Endothelial cell of umbilical vein (primary cell): ENCODE measurements at regions not wholly inside any gene's neighbourhood (a gene's known extent, or its start where the extent isn't known, plus 50 kb on each side); places are given as distances from the start of the nearest gene placed in this dataset. TPM values are rescaled to one million over a fixed set of nuclear protein-coding genes. Genes with fewer than 3 reads are reported as not detected.

Source experiments
- BruUV-seq: library from RNA; stranded (reverse); fragments of 400-500 nt; replicated peaks from 2 replicates; lab custom pipeline; 2021; lab: Mats Ljungman, UMichigan
- CTCF ChIA-PET: fragments of 300-600, 350-600 bp; sonication (Branson Sonifier 250); formaldehyde crosslinking; loops from one replicate; lab custom pipeline; 2021; ENCODE audit warnings: antibody characterized with exemption, inconsistent platforms; lab: Charles Lee
- POLR2A ChIA-PET: fragments of 300-600, 350-600 bp; sonication (Branson Sonifier 250); formaldehyde crosslinking; loops from one replicate; lab custom pipeline; 2021; ENCODE audit warnings: antibody characterized with exemption, inconsistent platforms; lab: Charles Lee
- DNase-seq: peaks from one replicate; pipeline ENCODE4 v3.0.0-alpha.2; 2011; ENCODE audit warnings: low read depth, low spot score
- FAIRE-seq: peaks from 2 replicates; lab custom pipeline; 2011; peaks lifted over from hg19 to GRCh38; lab: Jason Lieb, UNC
- H2AFZ ChIP-seq: 2 replicates; pipeline ENCODE4 v1.6.0; 2012; ENCODE audit warnings: low read depth, low read length, control low read depth, inconsistent platforms
- H3K27ac ChIP-seq: 2 replicates; pipeline ENCODE4 v1.5.1; 2011; ENCODE audit warnings: low read depth, mild to moderate bottlenecking, control low read depth, low read length, moderate library complexity; ENCODE audit not compliant: insufficient read depth
- H3K27me3 ChIP-seq, 2 experiments: 2 replicates each; pipeline versions ENCODE4 v1.6.0 to v1.6.1; 2011; ENCODE audit warnings: low read length in 2 of 2, mixed read lengths in 1 of 2; ENCODE audit not compliant: control insufficient read depth in 2 of 2, insufficient read depth in 2 of 2
- H3K36me3 ChIP-seq, 2 experiments: 2 replicates in 1 of 2; 3 replicates in 1 of 2; pipeline ENCODE4 v1.5.1; 2011; ENCODE audit warnings: low read length in 2 of 2, mild to moderate bottlenecking in 1 of 2, moderate library complexity in 1 of 2; ENCODE audit not compliant: control insufficient read depth in 2 of 2, insufficient read depth in 2 of 2; ENCODE audit errors: extremely low read depth in 1 of 2
- H3K4me1 ChIP-seq: 3 replicates; pipeline ENCODE4 v1.5.1; 2011; ENCODE audit warnings: mild to moderate bottlenecking, low read length; ENCODE audit not compliant: control insufficient read depth, insufficient read depth; ENCODE audit errors: extremely low read depth
- H3K4me2 ChIP-seq: 2 replicates; pipeline ENCODE4 v1.6.1; 2011; ENCODE audit warnings: low read length, control low read depth, mixed read lengths; ENCODE audit not compliant: insufficient read depth
- H3K4me3 ChIP-seq, 3 experiments: fragments of 200-600 bp in 1 of 3; sonication (generic), shearing (Covaris generic) in 1 of 3; replicated peaks in 1 of 3; 2 replicates each; pipeline ENCODE4 v1.5.1; 2011 to 2016; ENCODE audit warnings: control low read depth in 3 of 3, low read length in 3 of 3, mild to moderate bottlenecking in 2 of 3, inconsistent platforms in 1 of 3, low read depth in 1 of 3, moderate library complexity in 1 of 3; ENCODE audit not compliant: insufficient read depth in 1 of 3
- H3K79me2 ChIP-seq: 2 replicates; pipeline ENCODE4 v1.6.0; 2012; ENCODE audit warnings: low read length, inconsistent platforms; ENCODE audit not compliant: control insufficient read depth, insufficient read depth
- H3K9ac ChIP-seq: replicated peaks from 2 replicates; pipeline ENCODE3; 2011; ENCODE audit warnings: low read length, control low read depth; ENCODE audit not compliant: insufficient read depth; ENCODE audit errors: extremely low read depth
- H3K9me1 ChIP-seq: replicated peaks from 3 replicates; pipeline ENCODE4 v1.6.0; 2011; ENCODE audit warnings: mild to moderate bottlenecking, low read length; ENCODE audit not compliant: control insufficient read depth, insufficient read depth; ENCODE audit errors: extremely low read depth
- H3K9me3 ChIP-seq: replicated peaks from 2 replicates; pipeline ENCODE4 v1.5.1; 2012; ENCODE audit warnings: low read length, inconsistent platforms; ENCODE audit not compliant: control insufficient read depth, insufficient read depth
- H4K20me1 ChIP-seq: replicated peaks from 2 replicates; pipeline ENCODE3; 2011; ENCODE audit warnings: mild to moderate bottlenecking, low read length; ENCODE audit not compliant: control insufficient read depth, insufficient read depth; ENCODE audit errors: extremely low read depth
- GATA2 ChIP-seq: IDR thresholded peaks from 2 replicates; pipeline ENCODE4 v1.7.0; 2011; ENCODE audit warnings: low read depth, mild to moderate bottlenecking, moderate library complexity, mixed read lengths, low read length; ENCODE audit not compliant: insufficient read length, insufficient read depth
- MYC ChIP-seq: IDR thresholded peaks from one replicate; pipeline ENCODE4 v1.6.1; 2011; ENCODE audit warnings: mild to moderate bottlenecking, low read depth, low read length
- POLR2AphosphoS5 ChIP-seq: IDR thresholded peaks from 2 replicates; pipeline ENCODE4 v1.6.1; 2012; ENCODE audit warnings: low read depth, mild to moderate bottlenecking, control low read depth, low read length, moderate library complexity; ENCODE audit not compliant: insufficient read depth
- dilution Hi-C: fragments of 300-500 bp; cut with MboI; formaldehyde crosslinking; loops from one replicate; pipeline ENCODE4 v1.15.0; 2019; ENCODE audit warnings: low sequenced_read_pairs; ENCODE audit not compliant: extremely low pct_ligation_motif_present
- intact Hi-C: fragments of 100-400 bp; cut with micrococcal nuclease; formaldehyde crosslinking; loops from one replicate; pipeline ENCODE4 v1.10.0; 2022
- small RNA-seq: library from RNA; depleted of rRNA; stranded (forward); fragments of <200 nt; gene quantifications from one replicate; pipeline ENCODE3, GENCODE V24; 2012; ENCODE audit warnings: low replicate concordance, low read depth; ENCODE audit not compliant: insufficient read depth, insufficient read length
- TF ChIP-seq, protein P1 (sequence below): IDR thresholded peaks from 2 replicates; pipeline ENCODE4 v1.6.1; 2011; ENCODE audit not compliant: insufficient read depth, insufficient read length
- TF ChIP-seq, protein P2 (sequence below), 2 donors: IDR thresholded peaks; 1 replicate in 1 of 2; 2 replicates in 1 of 2; pipeline ENCODE4 v1.5.1; 2011; ENCODE audit warnings: low read length in 2 of 2, mild to moderate bottlenecking in 2 of 2, moderate library complexity in 2 of 2, control low read depth in 1 of 2, inconsistent platforms in 1 of 2, low read depth in 1 of 2; ENCODE audit not compliant: insufficient read depth in 1 of 2; ENCODE audit errors: extremely low read depth in 1 of 2

DNA sequence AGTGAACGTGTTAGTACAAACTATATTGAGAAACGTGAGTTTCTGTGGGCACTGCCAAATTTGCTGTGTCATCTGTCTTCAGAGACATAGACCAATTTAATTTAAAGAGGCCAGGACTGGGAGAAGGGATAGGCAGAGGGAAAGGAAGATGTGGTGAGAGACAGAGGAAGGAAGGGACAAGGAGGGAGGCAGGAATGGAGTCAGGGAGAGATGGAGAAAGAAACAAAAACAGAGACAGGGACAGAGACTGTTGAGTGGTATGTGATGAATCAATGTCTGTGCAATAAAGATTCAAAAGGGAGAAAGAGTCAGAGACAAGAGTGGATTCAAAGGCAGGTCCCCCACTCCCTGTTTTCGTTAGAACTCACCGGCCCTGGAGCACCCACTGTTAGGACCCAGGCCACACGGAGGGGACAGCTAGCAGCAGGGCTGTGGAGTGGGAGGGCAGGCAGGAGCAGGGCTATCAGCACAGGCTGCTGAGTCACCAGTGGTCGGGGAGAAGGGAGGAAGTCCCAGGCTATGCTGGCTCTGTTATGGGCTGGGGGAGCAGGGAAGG, 51.6 kb upstream of the CHD6 start:
- POLR2A ChIA-PET = no interaction called here
- intact Hi-C loops (no loop called here), dilution Hi-C loops (no loop called here)
- H3K9ac ChIP-seq = no peak overlapping the region
- DNase-seq = no peak
- FAIRE-seq = no peak
- no TSS peak for BruUV-seq
- H3K9me1 ChIP-seq = no peaks in the 10 kb centered on the region
- no peak overlapping the region for H2AFZ ChIP-seq
- H3K4me2 ChIP-seq = no peak overlapping the region
- H3K27me3 ChIP-seq = no peaks in the 10 kb centered on the region
- H3K27ac ChIP-seq = no peak overlapping the region
- H3K9me3 ChIP-seq = no peaks in the 10 kb centered on the region
- no peaks in the 10 kb centered on the region for H3K36me3 ChIP-seq
- H3K79me2 ChIP-seq = no peaks in the 10 kb centered on the region
- TF ChIP-seq GATA2 (no peak), MYC (no peak), POLR2AphosphoS5 (no peak)
- TF ChIP-seq, protein P1, sequence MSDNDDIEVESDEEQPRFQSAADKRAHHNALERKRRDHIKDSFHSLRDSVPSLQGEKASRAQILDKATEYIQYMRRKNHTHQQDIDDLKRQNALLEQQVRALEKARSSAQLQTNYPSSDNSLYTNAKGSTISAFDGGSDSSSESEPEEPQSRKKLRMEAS = no peak
- no peak overlapping the region for H3K4me3 ChIP-seq
- H3K4me1 ChIP-seq = no peaks in the 10 kb centered on the region
- no peaks in the 10 kb centered on the region for H4K20me1 ChIP-seq
- CTCF ChIA-PET = no interaction called here

DNA sequence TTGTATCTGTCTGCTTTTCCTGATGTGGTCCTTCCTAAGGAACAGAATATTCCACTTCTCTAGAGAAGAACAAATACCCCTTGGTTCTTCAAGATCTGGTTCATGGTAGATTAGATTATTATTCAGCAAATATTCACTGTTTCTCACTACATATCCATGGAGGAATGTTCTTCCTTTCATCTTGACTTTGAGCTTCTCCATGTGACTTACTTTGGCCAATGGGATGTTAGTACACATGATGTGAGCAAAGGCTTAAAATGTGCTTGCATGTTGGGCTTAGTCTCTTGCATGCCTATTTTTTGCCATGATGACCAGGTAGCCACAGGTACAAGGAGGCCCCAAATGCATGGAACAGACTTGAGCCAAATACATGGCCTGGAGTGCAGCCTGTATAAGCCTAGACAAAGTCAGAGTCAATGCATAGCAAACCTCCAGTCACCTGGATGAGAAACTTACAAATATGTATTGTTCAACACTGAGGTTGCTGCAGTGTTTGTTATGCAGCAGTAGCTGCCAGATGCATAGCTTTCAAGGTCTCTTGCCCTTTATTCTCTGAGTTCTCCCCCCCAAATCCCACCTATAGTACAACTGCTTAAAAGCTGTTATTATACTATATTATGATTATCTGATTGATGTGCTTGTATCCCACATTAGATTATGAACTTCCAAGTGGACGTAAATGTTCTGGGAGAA, 50.0 kb upstream of the CHD6 start:
- Histone ChIP-seq H3K79me2 (no peaks in the 10 kb centered on the region), H3K9me3 (no peaks in the 10 kb centered on the region), H4K20me1 (no peaks in the 10 kb centered on the region), H3K4me2 (no peak overlapping the region), H3K9ac (no peak overlapping the region), H3K36me3 (no peaks in the 10 kb centered on the region), H3K27me3 (no peaks in the 10 kb centered on the region), H3K9me1 (no peaks in the 10 kb centered on the region), H2AFZ (no peak overlapping the region), H3K4me1 (no peaks in the 10 kb centered on the region), H3K4me3 (no peak overlapping the region), H3K27ac (no peak overlapping the region)
- FAIRE-seq (no peak), DNase-seq (no peak)
- CTCF ChIA-PET = no interaction called here
- TF ChIP-seq, protein P2, sequence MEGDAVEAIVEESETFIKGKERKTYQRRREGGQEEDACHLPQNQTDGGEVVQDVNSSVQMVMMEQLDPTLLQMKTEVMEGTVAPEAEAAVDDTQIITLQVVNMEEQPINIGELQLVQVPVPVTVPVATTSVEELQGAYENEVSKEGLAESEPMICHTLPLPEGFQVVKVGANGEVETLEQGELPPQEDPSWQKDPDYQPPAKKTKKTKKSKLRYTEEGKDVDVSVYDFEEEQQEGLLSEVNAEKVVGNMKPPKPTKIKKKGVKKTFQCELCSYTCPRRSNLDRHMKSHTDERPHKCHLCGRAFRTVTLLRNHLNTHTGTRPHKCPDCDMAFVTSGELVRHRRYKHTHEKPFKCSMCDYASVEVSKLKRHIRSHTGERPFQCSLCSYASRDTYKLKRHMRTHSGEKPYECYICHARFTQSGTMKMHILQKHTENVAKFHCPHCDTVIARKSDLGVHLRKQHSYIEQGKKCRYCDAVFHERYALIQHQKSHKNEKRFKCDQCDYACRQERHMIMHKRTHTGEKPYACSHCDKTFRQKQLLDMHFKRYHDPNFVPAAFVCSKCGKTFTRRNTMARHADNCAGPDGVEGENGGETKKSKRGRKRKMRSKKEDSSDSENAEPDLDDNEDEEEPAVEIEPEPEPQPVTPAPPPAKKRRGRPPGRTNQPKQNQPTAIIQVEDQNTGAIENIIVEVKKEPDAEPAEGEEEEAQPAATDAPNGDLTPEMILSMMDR (IDR thresholded peaks at IDR 0.05; ENCODE audit: extremely low read depth in 1 of 2, insufficient read depth in 1 of 2, low read depth in 1 of 2, low read length in 2 of 2) = no peak
- intact Hi-C loops = no loop called here
- POLR2A ChIA-PET = no interaction called here
- BruUV-seq = no TSS peak
- dilution Hi-C loops = no loop called here

Small RNAs in the stretch of these regions (small RNA-seq; reads per million reads assigned to genes)
- not detected for gene RF00568
- gene RNU6-1018P = not detected
